ENCODE measurements at regions not wholly inside any gene's neighbourhood (a gene's known extent, or its start where the extent isn't known, plus 50 kb on each side); places are given as distances from the start of the nearest gene placed in this dataset.
A peak's percentile ranks its signal among the peaks of the same experiment; 100 is the strongest.

GRCh38 chr13:30107521-30108136 is 199.7 kb downstream of the KATNAL1 start:
- DNase-seq (ENCODE audit: low spot score) = peak; percentile 16

- DNase-seq (ENCODE audit: low spot score) = no peak
Observed at GRCh38 chr13:30107121-30107520, 200.2 kb downstream of the KATNAL1 start.

- DNase-seq (ENCODE audit: low spot score) = no peak
Observed at GRCh38 chr13:30105381-30105780, 202.0 kb downstream of the KATNAL1 start.

GRCh38 chr13:30103161-30103840 is 204.1 kb downstream of the KATNAL1 start:
- no peak for DNase-seq (ENCODE audit: low spot score)

- DNase-seq (ENCODE audit: low spot score) = no peak
Observed at GRCh38 chr13:30100226-30100625, 207.1 kb downstream of the KATNAL1 start.

GRCh38 chr13:30097701-30098100 is 209.7 kb downstream of the KATNAL1 start:
- DNase-seq (ENCODE audit: low spot score) = no peak

GRCh38 chr13:30097089-30097488 is 210.3 kb downstream of the KATNAL1 start:
- no peak for DNase-seq (ENCODE audit: low spot score)

- no peak for DNase-seq (ENCODE audit: low spot score)
Observed at GRCh38 chr13:30094015-30094414, 213.3 kb downstream of the KATNAL1 start.

GRCh38 chr13:30093236-30093635 is 214.1 kb downstream of the KATNAL1 start:
- DNase-seq (ENCODE audit: low spot score) = no peak

- no peak for DNase-seq (ENCODE audit: low spot score)
Observed at GRCh38 chr13:30091691-30092090, 215.7 kb downstream of the KATNAL1 start.

- DNase-seq (ENCODE audit: low spot score) = no peak
Observed at GRCh38 chr13:30091035-30091434, 216.3 kb downstream of the KATNAL1 start.

GRCh38 chr13:30088312-30088855 is 219.0 kb downstream of the KATNAL1 start:
- no peak for DNase-seq (ENCODE audit: low spot score)

GRCh38 chr13:30085087-30085486 is 222.3 kb downstream of the KATNAL1 start:
- no peak for DNase-seq (ENCODE audit: low spot score)

- no peak for DNase-seq (ENCODE audit: low spot score)
Observed at GRCh38 chr13:30082391-30082790, 225.0 kb downstream of the KATNAL1 start.

- no peak for DNase-seq (ENCODE audit: low spot score)
Observed at GRCh38 chr13:30081331-30081730, 226.0 kb downstream of the KATNAL1 start.

GRCh38 chr13:30079501-30079900 is 227.8 kb downstream of the KATNAL1 start:
- DNase-seq (ENCODE audit: low spot score) = no peak

- DNase-seq (ENCODE audit: low spot score) = no peak
Observed at GRCh38 chr13:30078059-30078458, 227.6 kb upstream of the UBL3 start.

- DNase-seq (ENCODE audit: low spot score) = no peak
Observed at GRCh38 chr13:30077240-30077735, 226.9 kb upstream of the UBL3 start.

GRCh38 chr13:30074955-30075614 is 224.7 kb upstream of the UBL3 start:
- no peak for DNase-seq (ENCODE audit: low spot score)

GRCh38 chr13:30074431-30074830 is 224.0 kb upstream of the UBL3 start:
- no peak for DNase-seq (ENCODE audit: low spot score)

GRCh38 chr13:30072818-30073186 is 222.4 kb upstream of the UBL3 start:
- no peak for DNase-seq (ENCODE audit: low spot score)

GRCh38 chr13:30071969-30072817 is 221.8 kb upstream of the UBL3 start:
- DNase-seq (ENCODE audit: low spot score) = no peak

All from LoVo (cell line).